Fibroblast of skin of scalp (primary cell): ENCODE measurements at regions not wholly inside any gene's neighbourhood (a gene's known extent, or its start where the extent isn't known, plus 50 kb on each side); places are given as distances from the start of the nearest gene placed in this dataset.

Experiments
- DNase-seq: peaks from one replicate; pipeline ENCODE4 v3.0.0-alpha.2; 2013

- DNase-seq = peak; percentile 19
Measured at GRCh38 chr2:192298664-192299063, 103.9 kb upstream of the TMEFF2 start.

- no peak for DNase-seq
Measured at GRCh38 chr2:192292478-192292877, 97.7 kb upstream of the TMEFF2 start.

DNA sequence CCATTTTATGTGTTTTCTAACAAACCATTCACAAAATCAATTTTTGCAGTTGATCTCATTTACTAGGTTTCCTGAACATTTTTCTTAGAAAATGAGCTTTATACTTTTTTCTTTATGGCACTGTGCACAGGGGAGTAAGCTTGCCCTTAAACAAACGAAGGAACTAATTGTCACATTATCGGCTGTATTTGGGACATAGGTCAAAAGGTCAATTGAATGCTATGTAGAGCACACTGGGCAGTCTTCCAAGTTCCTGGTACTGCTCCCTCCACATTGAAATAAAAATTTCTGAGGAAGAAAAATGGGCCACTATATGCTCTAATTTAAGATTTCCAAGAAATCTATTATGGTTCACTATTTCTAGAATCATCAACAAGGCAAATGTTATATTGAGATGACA lies 93.6 kb upstream of the TMEFF2 start:
- DNase-seq = no peak

- peak; percentile 69 for DNase-seq
Measured at GRCh38 chr2:192286093-192286701, 91.5 kb upstream of the TMEFF2 start.

DNA sequence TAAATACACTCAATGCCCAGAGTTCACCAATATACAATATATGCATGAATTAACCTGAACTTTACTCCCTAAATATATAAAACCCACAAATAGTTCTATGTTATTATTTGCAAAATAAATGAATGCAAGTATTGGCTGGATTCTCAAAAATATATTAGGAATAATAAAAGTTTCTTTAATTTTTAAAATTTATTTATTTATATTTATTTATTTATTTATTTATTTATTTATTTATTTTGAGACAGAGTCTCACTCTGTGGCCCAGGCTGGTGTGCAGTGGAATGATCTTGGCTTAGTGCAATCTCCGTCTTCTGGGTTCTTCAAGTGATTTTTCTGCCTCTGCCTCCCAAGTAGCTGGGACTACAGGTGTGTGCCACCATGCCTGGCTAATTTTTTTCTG lies 88.7 kb upstream of the TMEFF2 start:
- DNase-seq = no peak

GRCh38 chr2:192278701-192279100 lies 84.0 kb upstream of the TMEFF2 start:
- no peak for DNase-seq

DNA sequence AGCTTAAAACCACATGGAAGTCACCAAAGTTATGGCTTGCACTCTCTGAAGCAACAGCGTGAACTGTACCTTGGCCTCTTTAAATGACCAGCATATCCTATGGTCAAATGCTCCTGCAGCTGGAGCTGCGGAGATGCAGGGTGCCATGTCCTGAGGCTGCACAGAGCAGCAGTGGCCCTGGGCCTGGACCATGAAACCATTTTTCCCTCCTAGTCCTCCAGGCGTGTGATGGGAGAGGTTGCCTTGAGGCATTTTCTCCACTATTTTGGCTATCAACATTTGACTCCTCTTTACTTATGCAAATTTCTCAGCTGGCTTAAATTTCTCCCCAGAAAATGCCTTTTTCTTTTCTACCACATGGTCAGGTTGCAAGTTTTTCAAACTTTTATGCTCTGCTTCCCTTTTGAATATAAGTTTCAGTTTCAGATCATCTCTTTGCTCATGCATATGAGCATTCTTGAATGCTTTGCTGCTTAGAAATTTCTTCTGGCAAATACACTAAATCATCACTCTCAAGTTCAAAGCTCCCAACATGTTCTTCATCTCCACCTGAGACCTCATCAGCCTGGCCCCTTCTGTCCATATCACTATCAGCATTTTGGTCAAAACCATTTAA lies 82.9 kb upstream of the TMEFF2 start:
- DNase-seq = no peak

- DNase-seq = no peak
Measured at GRCh38 chr2:192275632-192276031, 80.9 kb upstream of the TMEFF2 start.

- DNase-seq = peak; percentile 85
Measured at GRCh38 chr2:192267484-192267883, 72.8 kb upstream of the TMEFF2 start.

DNA sequence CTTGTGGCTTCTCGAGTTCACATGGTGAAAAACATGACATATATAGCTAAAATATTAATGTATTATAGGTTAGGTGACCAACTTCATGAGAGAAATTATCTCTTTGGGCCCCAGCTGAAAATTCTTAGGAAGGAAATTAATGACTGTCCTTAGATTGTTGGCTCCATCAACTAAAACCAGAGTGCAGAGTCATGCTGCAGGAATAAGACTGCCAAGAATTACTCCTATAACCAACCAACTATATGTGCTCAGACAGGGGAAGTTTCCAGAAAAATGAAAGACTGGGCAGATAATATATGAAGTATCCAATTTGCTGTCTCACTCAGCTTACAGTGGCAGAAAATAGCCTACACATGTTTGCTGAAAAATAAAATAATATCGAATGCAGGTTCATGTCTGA lies 71.0 kb upstream of the TMEFF2 start:
- peak; percentile 34 for DNase-seq

GRCh38 chr2:192254444-192254843 lies 59.7 kb upstream of the TMEFF2 start:
- no peak for DNase-seq

GRCh38 chr2:192253692-192254091 lies 59.0 kb upstream of the TMEFF2 start:
- no peak for DNase-seq

GRCh38 chr2:192250961-192251360 lies 56.2 kb upstream of the TMEFF2 start:
- no peak for DNase-seq

DNA sequence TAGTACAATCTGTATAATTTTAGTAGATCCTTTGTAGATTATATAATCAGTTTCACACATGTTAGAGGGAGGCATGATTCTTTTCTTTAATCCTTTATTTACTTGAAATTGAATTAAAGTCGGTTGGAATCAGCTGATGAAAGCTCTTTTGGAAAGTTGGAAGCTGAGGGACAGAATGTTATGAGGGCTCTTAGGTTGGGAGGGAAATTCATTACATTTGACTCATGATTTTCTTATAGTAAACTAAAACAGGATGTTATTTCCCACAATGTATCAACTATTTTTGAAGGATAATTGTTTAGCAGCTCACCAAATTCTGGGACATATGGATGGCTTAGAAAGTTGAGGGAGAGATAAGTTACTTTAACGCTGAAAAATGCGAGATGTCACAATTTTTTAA lies 52.7 kb upstream of the TMEFF2 start:
- peak; percentile 23 for DNase-seq

GRCh38 chr2:192246297-192246696 lies 51.6 kb upstream of the TMEFF2 start:
- no peak for DNase-seq

GRCh38 chr2:192245329-192245728 lies 50.6 kb upstream of the TMEFF2 start:
- DNase-seq = no peak
